Neural cell (in vitro differentiated cells): ENCODE measurements at regions not wholly inside any gene's neighbourhood (a gene's known extent, or its start where the extent isn't known, plus 50 kb on each side); places are given as distances from the start of the nearest gene placed in this dataset.

Experiments
- H2AFZ ChIP-seq: fragments of 200-600, 300-800 bp; sonication (generic), shearing (Covaris generic); 2 replicates; pipeline ENCODE4 v1.6.0; 2014; ENCODE audit warnings: low read depth, mild to moderate bottlenecking, antibody characterized with exemption, low read length, moderate library complexity
- H3F3A ChIP-seq: fragments of 200-600 bp; shearing (Covaris generic); 2 replicates; pipeline ENCODE4 v1.6.1; 2016; ENCODE audit warnings: mild to moderate bottlenecking, moderate library complexity, mixed read lengths, antibody characterized with exemption, low read length; ENCODE audit not compliant: insufficient read depth, poor library complexity, severe bottlenecking
- H3K27ac ChIP-seq: fragments of 200-600, 300-800 bp; sonication (generic), shearing (Covaris generic); 2 replicates; pipeline ENCODE4 v1.5.1; 2014; ENCODE audit warnings: mild to moderate bottlenecking, low read length, moderate library complexity
- H3K27me3 ChIP-seq: fragments of 300-800, 200-600 bp; sonication (generic), shearing (Covaris generic); 2 replicates; pipeline ENCODE4 v1.6.0; 2014; ENCODE audit warnings: mild to moderate bottlenecking, low read depth, low read length, moderate library complexity; ENCODE audit not compliant: insufficient read depth
- H3K36me3 ChIP-seq: fragments of 300-800, 200-600 bp; sonication (generic), shearing (Covaris generic); 2 replicates; pipeline ENCODE4 v1.5.1; 2014; ENCODE audit warnings: mild to moderate bottlenecking, antibody characterized with exemption, low read length, moderate library complexity; ENCODE audit not compliant: insufficient read depth
- H3K4me2 ChIP-seq: fragments of 300-800, 200-600 bp; sonication (generic), shearing (Covaris generic); 2 replicates; pipeline ENCODE4 v1.6.0; 2014; ENCODE audit warnings: mild to moderate bottlenecking, low read length
- H3K4me3 ChIP-seq: fragments of 300-800, 200-600 bp; sonication (generic), shearing (Covaris generic); 2 replicates; pipeline ENCODE4 v1.5.1; 2014; ENCODE audit warnings: mild to moderate bottlenecking, low read length, moderate library complexity
- H3K79me2 ChIP-seq: fragments of 200-600 bp; shearing (Covaris generic); replicated peaks from 2 replicates; pipeline ENCODE4 v1.6.0; 2014; ENCODE audit warnings: mild to moderate bottlenecking, low read length, moderate library complexity; ENCODE audit not compliant: insufficient read depth
- H3K9ac ChIP-seq: fragments of 300-800, 200-600 bp; sonication (generic), shearing (Covaris generic); 2 replicates; pipeline ENCODE4 v1.6.1; 2016; ENCODE audit warnings: mild to moderate bottlenecking, low read length, mixed read lengths
- H3K9me2 ChIP-seq: fragments of 200-600 bp; shearing (Covaris generic); 2 replicates; pipeline ENCODE4 v1.6.1; 2016; ENCODE audit warnings: mild to moderate bottlenecking, low read length, mixed read lengths; ENCODE audit not compliant: insufficient read depth
- H3K9me3 ChIP-seq: fragments of 200-600, 300-800 bp; sonication (generic), shearing (Covaris generic); 2 replicates; pipeline ENCODE4 v1.6.1; 2016; ENCODE audit warnings: mild to moderate bottlenecking, mixed run types, low read length, moderate library complexity, mixed read lengths
- H4K20me1 ChIP-seq: fragments of 200-600 bp; shearing (Covaris generic); 2 replicates; pipeline ENCODE4 v1.6.1; 2016; ENCODE audit warnings: mild to moderate bottlenecking, mixed run types; ENCODE audit not compliant: insufficient read depth
- EP300 ChIP-seq: fragments of 450-650 bp; conservative IDR thresholded peaks from 2 replicates; pipeline ENCODE4 v1.6.1; 2014; ENCODE audit warnings: antibody characterized with exemption, mild to moderate bottlenecking, moderate library complexity; ENCODE audit not compliant: poor library complexity, severe bottlenecking
- EZH2 ChIP-seq: fragments of 200-600, 300-800 bp; shearing (Covaris generic), sonication (generic); IDR thresholded peaks from 2 replicates; pipeline ENCODE4 v1.6.1; 2014; ENCODE audit warnings: antibody characterized with exemption, low read length, borderline replicate concordance, mild to moderate bottlenecking; ENCODE audit not compliant: insufficient read depth, poor library complexity, severe bottlenecking
- MXI1 ChIP-seq: fragments of 450-650 bp; conservative IDR thresholded peaks from 2 replicates; pipeline ENCODE4 v1.6.1; 2014; ENCODE audit warnings: antibody characterized with exemption, mild to moderate bottlenecking; ENCODE audit not compliant: poor library complexity, severe bottlenecking
- POLR2AphosphoS5 ChIP-seq: IDR thresholded peaks from 2 replicates; pipeline ENCODE4 v1.6.1; 2012
- RAD21 ChIP-seq: fragments of 450-650 bp; conservative IDR thresholded peaks from 2 replicates; pipeline ENCODE4 v1.6.1; 2014; ENCODE audit warnings: antibody characterized with exemption, mild to moderate bottlenecking, moderate library complexity
- SMC3 ChIP-seq: fragments of 450-650 bp; conservative IDR thresholded peaks from 2 replicates; pipeline ENCODE4 v1.6.1; 2014; ENCODE audit warnings: antibody characterized with exemption, mild to moderate bottlenecking, moderate library complexity; ENCODE audit not compliant: poor library complexity
- TAF1 ChIP-seq: IDR thresholded peaks from 2 replicates; pipeline ENCODE4 v1.6.1; 2012; ENCODE audit warnings: low read depth
- TF ChIP-seq, protein P1 (sequence below): fragments of 450-650 bp; IDR thresholded peaks from 2 replicates; pipeline ENCODE4 v1.5.1; 2014; ENCODE audit warnings: antibody characterized with exemption, mild to moderate bottlenecking, moderate library complexity; ENCODE audit not compliant: poor library complexity, severe bottlenecking
- TF ChIP-seq, protein P2 (sequence below): IDR thresholded peaks from 2 replicates; pipeline ENCODE4 v1.6.1; 2012; ENCODE audit warnings: borderline replicate concordance

DNA sequence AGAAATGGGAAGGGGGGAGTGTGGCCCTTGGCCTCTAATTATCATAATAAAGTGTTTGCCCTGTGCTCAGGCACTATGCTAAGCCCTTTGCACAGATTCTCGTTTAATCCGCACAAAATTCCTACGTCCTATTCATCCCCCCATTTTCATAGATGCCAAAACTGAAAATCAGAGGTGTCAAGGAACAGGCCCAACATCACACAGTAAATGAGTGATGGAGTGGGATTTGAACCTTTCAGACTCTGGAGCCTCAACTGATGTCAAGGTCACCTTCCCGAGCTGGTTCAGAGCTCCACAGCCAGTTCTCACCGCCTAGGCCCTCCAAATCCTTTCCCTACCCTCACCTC lies 80.7 kb downstream of the IRF2BPL start:
- Histone ChIP-seq H3K9me3 (no peaks in the 10 kb centered on the region), H3K9ac (peak overlapping the region; percentile 67), H3K36me3 (no peaks in the 10 kb centered on the region), H3K27me3 (no peaks in the 10 kb centered on the region), H3K9me2 (no peaks in the 10 kb centered on the region), H2AFZ (no peak overlapping the region), H3K4me2 (peak overlapping the region; percentile 54), H3F3A (no peaks in the 10 kb centered on the region), H4K20me1 (no peaks in the 10 kb centered on the region), H3K79me2 (no peaks in the 10 kb centered on the region), H3K27ac (peak overlapping the region; percentile 92), H3K4me3 (peak overlapping the region; percentile 48)
- TF ChIP-seq, protein P1, sequence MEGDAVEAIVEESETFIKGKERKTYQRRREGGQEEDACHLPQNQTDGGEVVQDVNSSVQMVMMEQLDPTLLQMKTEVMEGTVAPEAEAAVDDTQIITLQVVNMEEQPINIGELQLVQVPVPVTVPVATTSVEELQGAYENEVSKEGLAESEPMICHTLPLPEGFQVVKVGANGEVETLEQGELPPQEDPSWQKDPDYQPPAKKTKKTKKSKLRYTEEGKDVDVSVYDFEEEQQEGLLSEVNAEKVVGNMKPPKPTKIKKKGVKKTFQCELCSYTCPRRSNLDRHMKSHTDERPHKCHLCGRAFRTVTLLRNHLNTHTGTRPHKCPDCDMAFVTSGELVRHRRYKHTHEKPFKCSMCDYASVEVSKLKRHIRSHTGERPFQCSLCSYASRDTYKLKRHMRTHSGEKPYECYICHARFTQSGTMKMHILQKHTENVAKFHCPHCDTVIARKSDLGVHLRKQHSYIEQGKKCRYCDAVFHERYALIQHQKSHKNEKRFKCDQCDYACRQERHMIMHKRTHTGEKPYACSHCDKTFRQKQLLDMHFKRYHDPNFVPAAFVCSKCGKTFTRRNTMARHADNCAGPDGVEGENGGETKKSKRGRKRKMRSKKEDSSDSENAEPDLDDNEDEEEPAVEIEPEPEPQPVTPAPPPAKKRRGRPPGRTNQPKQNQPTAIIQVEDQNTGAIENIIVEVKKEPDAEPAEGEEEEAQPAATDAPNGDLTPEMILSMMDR, result no peak
- TF ChIP-seq SMC3 (no peak), EP300 (no peak), MXI1 (no peak), RAD21 (no peak), POLR2AphosphoS5 (no peak), EZH2 (no peak), TAF1 (no peak)
- TF ChIP-seq, protein P2, sequence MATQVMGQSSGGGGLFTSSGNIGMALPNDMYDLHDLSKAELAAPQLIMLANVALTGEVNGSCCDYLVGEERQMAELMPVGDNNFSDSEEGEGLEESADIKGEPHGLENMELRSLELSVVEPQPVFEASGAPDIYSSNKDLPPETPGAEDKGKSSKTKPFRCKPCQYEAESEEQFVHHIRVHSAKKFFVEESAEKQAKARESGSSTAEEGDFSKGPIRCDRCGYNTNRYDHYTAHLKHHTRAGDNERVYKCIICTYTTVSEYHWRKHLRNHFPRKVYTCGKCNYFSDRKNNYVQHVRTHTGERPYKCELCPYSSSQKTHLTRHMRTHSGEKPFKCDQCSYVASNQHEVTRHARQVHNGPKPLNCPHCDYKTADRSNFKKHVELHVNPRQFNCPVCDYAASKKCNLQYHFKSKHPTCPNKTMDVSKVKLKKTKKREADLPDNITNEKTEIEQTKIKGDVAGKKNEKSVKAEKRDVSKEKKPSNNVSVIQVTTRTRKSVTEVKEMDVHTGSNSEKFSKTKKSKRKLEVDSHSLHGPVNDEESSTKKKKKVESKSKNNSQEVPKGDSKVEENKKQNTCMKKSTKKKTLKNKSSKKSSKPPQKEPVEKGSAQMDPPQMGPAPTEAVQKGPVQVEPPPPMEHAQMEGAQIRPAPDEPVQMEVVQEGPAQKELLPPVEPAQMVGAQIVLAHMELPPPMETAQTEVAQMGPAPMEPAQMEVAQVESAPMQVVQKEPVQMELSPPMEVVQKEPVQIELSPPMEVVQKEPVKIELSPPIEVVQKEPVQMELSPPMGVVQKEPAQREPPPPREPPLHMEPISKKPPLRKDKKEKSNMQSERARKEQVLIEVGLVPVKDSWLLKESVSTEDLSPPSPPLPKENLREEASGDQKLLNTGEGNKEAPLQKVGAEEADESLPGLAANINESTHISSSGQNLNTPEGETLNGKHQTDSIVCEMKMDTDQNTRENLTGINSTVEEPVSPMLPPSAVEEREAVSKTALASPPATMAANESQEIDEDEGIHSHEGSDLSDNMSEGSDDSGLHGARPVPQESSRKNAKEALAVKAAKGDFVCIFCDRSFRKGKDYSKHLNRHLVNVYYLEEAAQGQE, result no peak

DNA sequence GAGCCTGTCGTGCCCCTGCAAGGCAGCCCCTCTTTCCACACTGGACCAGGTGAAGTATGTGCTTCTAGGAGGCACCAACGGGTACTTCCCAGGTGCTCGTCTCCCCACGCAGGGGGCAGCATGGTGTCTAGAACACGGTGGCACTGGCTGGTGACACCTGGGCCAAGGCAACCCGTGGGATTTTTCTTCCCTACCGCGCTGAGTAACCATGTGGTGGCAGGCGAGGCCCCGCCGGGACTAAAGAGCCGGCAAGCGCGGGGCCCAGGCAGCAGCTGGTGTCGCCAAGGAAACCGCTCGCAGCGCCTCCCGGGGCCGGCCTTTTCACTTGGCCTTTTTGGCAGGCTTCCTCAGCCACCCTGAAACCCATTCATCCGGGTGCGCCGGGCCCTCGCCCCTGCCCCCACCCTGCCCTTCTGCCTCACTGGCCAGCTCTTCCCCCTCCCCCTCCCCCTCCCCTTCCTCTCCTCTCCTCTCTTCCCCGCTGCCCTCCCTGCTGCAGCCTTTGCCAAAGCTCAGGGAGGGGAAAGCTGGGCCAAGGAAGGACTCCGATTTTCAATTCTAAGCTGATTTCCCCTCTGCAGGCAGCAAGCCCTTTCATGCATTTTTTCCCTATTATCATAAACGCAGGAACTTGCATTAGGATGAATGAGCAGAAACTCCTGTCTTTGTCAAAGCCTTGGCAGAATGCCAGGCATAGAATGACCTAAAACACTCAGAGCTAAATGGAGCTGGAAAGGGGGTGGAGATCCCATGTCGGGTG lies 81.2 kb downstream of the IRF2BPL start:
- peak overlapping the region; percentile 73 for H2AFZ ChIP-seq
- H3K4me3 ChIP-seq, result peak overlapping the region; percentile 48
- H3K27ac ChIP-seq, result peak overlapping the region; percentile 92
- H3K9me2 ChIP-seq, result no peaks in the 10 kb centered on the region
- TF ChIP-seq TAF1 (no peak), EP300 (peak; percentile 53), RAD21 (peak; percentile 78), SMC3 (peak; percentile 80), POLR2AphosphoS5 (peak; percentile 18), EZH2 (no peak), MXI1 (peak; percentile 65)
- TF ChIP-seq, protein P1, result peak; percentile 71
- TF ChIP-seq, protein P2, result no peak
- no peaks in the 10 kb centered on the region for H3K9me3 ChIP-seq
- no peaks in the 10 kb centered on the region for H3K79me2 ChIP-seq
- H3K36me3 ChIP-seq, result no peaks in the 10 kb centered on the region
- H3K4me2 ChIP-seq, result peak overlapping the region; percentile 54
- peak overlapping the region; percentile 67 for H3K9ac ChIP-seq
- no peaks in the 10 kb centered on the region for H4K20me1 ChIP-seq
- H3F3A ChIP-seq, result no peaks in the 10 kb centered on the region
- H3K27me3 ChIP-seq, result no peaks in the 10 kb centered on the region
